IMR-90 (cell line): ENCODE measurements at regions not wholly inside any gene's neighbourhood (a gene's known extent, or its start where the extent isn't known, plus 50 kb on each side); places are given as distances from the start of the nearest gene placed in this dataset.

Source experiments
- CEBPB ChIP-seq: IDR thresholded peaks from 2 replicates; pipeline ENCODE4 v1.6.1; 2012; ENCODE audit warnings: low read depth, low read length, improper control_type of control experiment
- CTCF ChIP-seq: conservative IDR thresholded peaks from 2 replicates; pipeline ENCODE4 v1.5.1; 2012; ENCODE audit warnings: mild to moderate bottlenecking, low read depth, low read length, improper control_type of control experiment
- FOS ChIP-seq: fragments of 150-350 bp; IDR thresholded peaks from 2 replicates; pipeline ENCODE4 v1.6.1; 2016; ENCODE audit warnings: low read depth, low read length
- MAFK ChIP-seq: IDR thresholded peaks from 2 replicates; pipeline ENCODE4 v1.6.1; 2012; ENCODE audit warnings: low read depth, low read length, improper control_type of control experiment
- MAZ ChIP-seq: IDR thresholded peaks from 2 replicates; pipeline ENCODE4 v1.6.1; 2012; ENCODE audit warnings: low read depth, mild to moderate bottlenecking, low read length, improper control_type of control experiment, moderate library complexity, borderline replicate concordance
- MXI1 ChIP-seq: IDR thresholded peaks from 2 replicates; pipeline ENCODE4 v1.6.1; 2012; ENCODE audit warnings: low read depth, mild to moderate bottlenecking, low read length, moderate library complexity, borderline replicate concordance
- POLR2A ChIP-seq: IDR thresholded peaks from 2 replicates; pipeline ENCODE4 v1.6.1; 2012; ENCODE audit warnings: mild to moderate bottlenecking, low read depth, low read length
- RAD21 ChIP-seq: IDR thresholded peaks from 2 replicates; pipeline ENCODE4 v1.6.1; 2012; ENCODE audit warnings: low read length, improper control_type of control experiment
- RCOR1 ChIP-seq: IDR thresholded peaks from 2 replicates; pipeline ENCODE4 v1.6.1; 2012; ENCODE audit warnings: mild to moderate bottlenecking, low read length, improper control_type of control experiment; ENCODE audit not compliant: insufficient replicate concordance
- RFX5 ChIP-seq: IDR thresholded peaks from 2 replicates; pipeline ENCODE4 v1.8.0; 2012; ENCODE audit warnings: low read depth, mild to moderate bottlenecking, low read length, moderate library complexity
- USF2 ChIP-seq: fragments of 150-350 bp; IDR thresholded peaks from 2 replicates; pipeline ENCODE4 v1.6.1; 2017; ENCODE audit warnings: mild to moderate bottlenecking, antibody characterized with exemption, low read length, low read depth

GRCh38 chr3:104941785-104942184 is 424.9 kb upstream of the ALCAM start:
- TF ChIP-seq CEBPB (no peak), CTCF (no peak), POLR2A (no peak), MAFK (no peak), USF2 (no peak), MXI1 (no peak), MAZ (no peak), FOS (no peak), RCOR1 (no peak), RFX5 (no peak), RAD21 (no peak)
